HG03469 (cell line): ENCODE measurements at regions not wholly inside any gene's neighbourhood (a gene's known extent, or its start where the extent isn't known, plus 50 kb on each side); places are given as distances from the start of the nearest gene placed in this dataset.

Experiments
- ATAC-seq: cut with Tn5 transposase; IDR thresholded peaks from one replicate; pipeline ENCODE4 v1.9.1; 2021; ENCODE audit warnings: mild to moderate bottlenecking, moderate library complexity, moderate number of reproducible peaks; ENCODE audit not compliant: unreplicated experiment

GRCh38 chr19:28859811-28860210 lies 353.1 kb downstream of the UQCRFS1 start:
- ATAC-seq: no peak

GRCh38 chr19:28858933-28859332 lies 354.0 kb downstream of the UQCRFS1 start:
- ATAC-seq: no peak

GRCh38 chr19:28857967-28858366 lies 355.0 kb downstream of the UQCRFS1 start:
- ATAC-seq: no peak

DNA sequence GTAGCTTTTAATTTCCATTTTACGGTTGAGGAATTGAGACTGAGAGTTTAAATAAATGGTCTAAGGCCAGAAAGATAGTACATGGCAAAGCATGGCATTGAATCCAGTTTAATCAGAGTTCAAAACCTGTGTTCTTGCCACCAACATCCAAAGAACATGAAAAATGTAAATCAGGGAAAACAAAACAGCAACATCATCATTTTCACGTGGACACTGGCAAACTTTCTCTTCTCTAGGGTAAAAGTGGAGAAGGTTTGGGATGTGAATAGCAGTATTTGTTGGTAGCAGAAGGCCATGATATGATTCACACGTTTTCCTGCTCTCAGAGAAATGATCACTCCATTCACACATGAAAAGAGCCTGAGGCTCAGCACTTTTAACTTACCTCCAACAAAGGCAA lies 357.7 kb downstream of the UQCRFS1 start:
- ATAC-seq: no peak

- no peak for ATAC-seq
Observed at GRCh38 chr19:28847468-28847867, 365.5 kb downstream of the UQCRFS1 start.

GRCh38 chr19:28846094-28846812 lies 366.7 kb downstream of the UQCRFS1 start:
- no peak for ATAC-seq

- no peak for ATAC-seq
Observed at GRCh38 chr19:28843761-28844492, 369.0 kb downstream of the UQCRFS1 start.

DNA sequence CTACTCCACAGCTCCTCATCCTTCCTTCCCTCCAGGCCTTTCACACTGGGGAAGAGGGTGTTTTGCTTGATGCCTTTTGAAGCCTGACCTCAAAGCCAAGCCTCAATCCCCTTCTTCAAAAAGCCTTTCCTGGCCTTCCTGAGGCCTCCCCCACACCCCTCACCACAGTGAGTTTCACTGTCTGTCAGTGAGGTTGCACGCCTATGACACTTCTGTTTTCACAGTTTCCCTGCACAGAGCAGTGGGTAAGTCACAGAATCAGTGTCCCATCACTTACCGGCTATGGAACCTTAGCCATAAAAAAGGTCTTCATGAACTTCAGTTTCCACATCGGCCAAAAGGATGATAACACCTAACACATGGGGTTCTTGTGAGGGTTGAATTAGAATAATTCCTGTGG lies 371.4 kb downstream of the UQCRFS1 start:
- ATAC-seq: no peak

DNA sequence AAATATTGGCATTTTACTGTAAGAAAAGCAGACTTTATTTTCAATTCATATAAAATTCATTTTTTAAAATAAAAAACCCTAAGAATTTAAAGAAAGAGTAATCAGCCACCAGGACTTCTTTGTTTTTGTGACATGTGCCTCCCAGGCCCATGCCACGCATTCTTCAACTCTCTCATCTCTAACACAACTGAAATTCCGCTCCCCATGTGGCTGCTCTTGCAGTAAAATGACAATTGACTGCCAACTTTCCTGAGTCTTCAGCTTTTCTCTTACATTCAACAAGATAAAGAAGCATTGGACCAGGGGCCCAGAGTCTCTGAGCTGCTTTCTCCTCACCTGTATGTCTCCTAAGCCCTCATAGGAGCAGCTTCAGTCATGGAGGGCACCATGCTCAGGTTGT lies 372.1 kb downstream of the UQCRFS1 start:
- no peak for ATAC-seq

GRCh38 chr19:28839455-28839854 lies 373.5 kb downstream of the UQCRFS1 start:
- no peak for ATAC-seq

DNA sequence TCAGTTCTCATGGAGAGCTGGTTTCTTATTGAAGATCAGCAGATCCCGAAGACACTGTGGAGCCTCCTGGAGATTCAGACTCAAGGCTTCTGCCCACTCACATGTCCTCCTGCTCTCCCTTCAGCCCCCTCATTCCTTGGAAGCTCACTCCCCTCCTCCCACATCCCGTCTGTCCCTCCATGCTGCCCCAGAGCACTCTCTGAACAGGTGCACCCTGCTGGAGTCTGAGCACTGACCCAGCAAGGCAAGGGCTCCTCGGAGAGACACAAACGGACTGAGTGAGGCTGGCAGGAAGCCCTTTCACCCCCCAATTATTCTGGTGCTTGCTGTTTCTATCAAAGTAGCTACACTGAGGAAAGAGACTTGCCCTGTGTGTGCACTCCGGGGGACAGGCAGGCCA lies 374.0 kb downstream of the UQCRFS1 start:
- no peak for ATAC-seq

DNA sequence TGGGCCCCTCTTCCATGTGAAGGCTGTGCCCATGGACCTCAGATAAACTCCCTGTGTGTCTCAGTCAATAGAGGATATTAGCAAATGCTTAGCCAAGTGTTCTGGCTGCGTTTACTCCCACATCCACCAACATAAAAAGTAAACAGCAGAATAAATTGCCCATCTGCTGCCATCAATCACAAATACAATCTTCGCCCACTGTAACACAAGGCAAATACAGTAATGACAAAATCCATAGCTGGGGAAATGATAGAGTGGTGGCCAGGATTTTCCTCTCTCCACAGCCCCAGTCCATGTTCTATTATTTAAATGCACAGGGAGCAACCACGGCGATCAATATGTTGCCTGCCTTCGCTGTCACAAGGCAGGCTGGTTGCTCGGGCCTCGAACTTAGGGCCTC lies 376.5 kb downstream of the UQCRFS1 start:
- ATAC-seq: no peak

DNA sequence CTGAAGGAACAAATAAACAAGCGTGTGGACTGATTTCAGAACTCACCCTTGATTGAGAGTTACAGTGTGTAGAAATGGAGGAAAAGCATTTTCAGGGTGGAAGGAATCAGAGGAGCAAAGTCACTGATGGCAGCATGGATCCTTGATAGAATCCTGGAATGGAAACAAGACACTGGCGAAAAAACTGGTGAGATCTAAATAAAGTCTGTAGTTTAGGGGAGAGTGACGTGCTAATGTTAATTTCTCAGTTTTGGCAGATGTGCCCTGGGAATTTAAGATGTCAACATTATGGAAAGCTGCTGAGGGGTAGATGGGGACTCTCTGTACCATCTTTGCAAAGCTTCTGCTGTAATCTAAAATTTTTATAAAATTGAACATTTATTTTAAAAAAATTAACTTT lies 378.0 kb downstream of the UQCRFS1 start:
- ATAC-seq: no peak

DNA sequence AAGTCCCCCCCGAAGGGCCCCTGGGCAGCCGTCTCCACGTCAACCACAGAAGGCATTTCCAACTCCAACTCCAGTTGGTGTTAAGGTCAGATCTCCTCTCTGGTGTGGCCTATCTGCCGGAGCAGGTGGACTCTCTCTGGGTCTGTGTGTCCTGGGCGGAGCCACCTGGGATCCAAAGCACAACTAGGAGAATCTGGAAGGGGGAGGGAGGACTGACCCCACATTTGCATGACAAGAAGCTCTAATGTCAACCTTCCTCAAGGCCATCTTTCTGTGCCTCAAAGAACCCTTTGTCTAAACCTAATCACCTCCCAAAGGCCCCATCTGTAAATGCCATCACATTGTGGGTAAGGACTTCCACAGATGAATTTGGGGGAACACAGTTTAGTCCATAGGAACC lies 381.5 kb downstream of the UQCRFS1 start:
- no peak for ATAC-seq

DNA sequence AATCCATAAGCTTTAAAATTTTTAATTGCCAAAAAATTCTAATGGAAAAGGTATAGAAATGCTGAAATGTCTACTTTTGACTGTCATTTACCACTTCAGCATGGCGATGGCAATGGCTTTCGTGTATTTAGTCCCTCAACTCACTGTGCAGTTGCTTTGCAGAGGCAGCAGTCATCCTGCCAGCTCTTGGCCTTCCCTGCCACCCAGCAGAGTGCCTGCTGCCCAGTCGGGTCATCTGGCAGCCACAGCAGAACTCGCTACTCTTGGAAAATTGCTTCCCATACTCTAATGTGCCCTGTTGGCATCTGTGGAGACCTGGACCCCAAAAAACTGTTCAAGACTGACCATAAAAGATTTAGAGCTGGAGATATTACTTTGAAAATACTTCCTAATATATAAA lies 383.2 kb downstream of the UQCRFS1 start:
- no peak for ATAC-seq

DNA sequence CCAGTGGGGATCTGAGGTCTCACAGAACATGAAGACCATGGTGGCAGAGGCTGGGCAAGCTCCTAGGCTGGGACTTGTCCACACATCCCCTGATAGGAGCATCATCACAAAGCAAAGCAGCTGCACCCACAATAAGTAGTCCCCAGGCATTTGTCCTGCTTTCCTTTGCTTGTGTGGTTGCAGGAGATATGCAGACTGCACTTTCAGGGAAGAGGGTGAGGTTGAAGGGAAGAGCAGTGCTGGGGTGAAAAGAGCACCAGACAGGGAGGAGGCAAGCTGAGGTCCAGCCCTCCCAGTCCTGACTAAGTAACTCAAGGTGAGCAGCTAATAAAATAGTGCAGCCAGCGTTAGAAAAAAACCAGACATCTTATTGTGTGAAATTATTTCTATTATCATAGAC lies 383.6 kb downstream of the UQCRFS1 start:
- ATAC-seq: no peak

DNA sequence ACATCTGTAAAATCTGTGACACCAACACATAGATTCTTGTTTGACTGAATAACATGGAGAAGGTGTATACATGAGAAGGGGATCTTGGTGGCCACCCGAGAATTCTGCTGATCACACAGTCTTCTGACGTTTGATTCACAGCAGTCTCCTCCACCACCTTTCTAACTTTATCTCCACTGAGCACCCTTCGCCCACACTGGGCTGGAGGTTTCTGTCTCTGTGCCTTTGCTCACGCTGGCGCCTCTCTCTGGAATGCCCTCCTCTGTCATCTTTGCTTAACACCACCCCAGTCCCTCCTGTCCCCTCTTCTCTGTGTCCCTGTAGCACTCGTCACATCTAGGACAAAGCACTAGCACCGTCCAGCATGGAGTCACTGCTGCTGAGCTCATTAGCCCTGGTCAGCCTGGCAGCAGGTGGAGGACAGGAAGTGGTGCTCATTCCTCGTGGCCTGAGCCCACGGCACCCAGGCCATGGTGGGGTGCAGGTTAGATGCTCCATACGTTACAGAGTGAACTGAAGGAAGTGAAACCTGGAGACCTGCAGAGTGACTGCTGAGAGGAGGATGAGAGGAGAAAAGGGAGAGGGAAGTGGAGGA lies 384.6 kb downstream of the UQCRFS1 start:
- ATAC-seq: no peak

DNA sequence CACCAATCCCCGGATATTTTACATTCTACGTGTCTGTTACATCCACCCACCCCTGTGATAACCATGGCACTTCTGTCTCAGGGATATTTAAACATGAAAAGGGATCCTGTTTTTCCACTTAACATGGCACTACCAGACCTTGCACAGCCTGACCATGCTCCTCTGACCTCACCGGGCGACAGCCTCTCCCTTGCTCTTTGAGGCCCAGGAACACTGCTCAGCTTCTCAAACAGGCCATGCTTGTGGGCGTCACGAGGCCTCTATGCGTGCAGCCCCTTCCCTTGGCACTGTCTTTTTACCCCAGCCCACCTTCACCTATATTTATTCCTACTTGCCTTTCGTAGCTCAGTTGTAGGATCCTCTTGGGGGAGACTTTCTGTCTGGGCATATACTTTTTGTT lies 385.6 kb downstream of the UQCRFS1 start:
- no peak for ATAC-seq

DNA sequence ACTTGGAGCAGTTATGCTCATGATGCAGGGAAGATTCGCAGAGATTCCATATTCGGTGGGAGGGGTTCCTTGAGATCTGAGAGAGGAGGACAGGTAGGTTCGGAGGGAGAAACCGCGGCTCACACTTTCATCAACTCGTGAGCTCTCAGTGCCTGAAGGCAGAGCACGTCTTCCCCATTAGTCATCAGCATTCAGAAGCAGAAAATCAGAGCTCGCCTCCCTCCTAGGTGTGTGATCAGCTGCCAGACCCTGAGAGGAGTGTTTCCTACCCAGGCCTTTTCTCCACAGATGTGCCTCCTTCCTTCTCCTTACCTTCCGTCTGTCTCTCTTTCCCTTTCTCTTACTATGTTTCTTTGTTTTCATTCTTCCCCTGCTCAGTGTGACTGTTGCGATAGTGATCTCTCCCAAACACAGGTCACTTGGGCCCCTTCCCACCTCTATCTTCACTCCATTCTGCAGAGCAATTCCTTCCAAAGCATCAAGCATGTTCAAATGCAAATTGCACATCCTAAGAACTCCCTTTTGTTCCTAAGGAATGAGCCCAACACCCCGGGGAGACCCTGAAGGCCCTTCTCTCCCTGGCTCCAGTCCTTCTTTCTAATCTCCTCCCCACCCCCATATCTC lies 389.5 kb downstream of the UQCRFS1 start:
- no peak for ATAC-seq

- no peak for ATAC-seq
Observed at GRCh38 chr19:28820289-28820688, 392.7 kb downstream of the UQCRFS1 start.

GRCh38 chr19:28815257-28815656 lies 397.7 kb downstream of the UQCRFS1 start:
- no peak for ATAC-seq

GRCh38 chr19:28794301-28794700 lies 418.6 kb downstream of the UQCRFS1 start:
- no peak for ATAC-seq
